Naive thymus-derived CD8-positive, alpha-beta T cell (primary cell): ENCODE measurements at regions not wholly inside any gene's neighbourhood (a gene's known extent, or its start where the extent isn't known, plus 50 kb on each side); places are given as distances from the start of the nearest gene placed in this dataset.
"Not testable (repeated sequence)": the region's sequence is repeated elsewhere in the genome, so short reads cannot be mapped to it uniquely, and the experiment has no call there.

Experiments
- ATAC-seq, 2 donors: fragments of 150-1000 bp; cut with Tn5 transposase in 1 of 2; sonication (Bioruptor Pico), chemical (Tn5 transposase) in 1 of 2; 1 replicate in 1 of 2; 2 replicates in 1 of 2; pipeline ENCODE4 v1.10.0; 2021; ENCODE audit warnings: mild to moderate bottlenecking in 2 of 2, moderate library complexity in 2 of 2
- POLR2A ChIA-PET: fragments of 350-600 bp; sonication (Branson Sonifier 250); formaldehyde crosslinking; loops from one replicate; lab custom pipeline; 2021; ENCODE audit warnings: antibody characterized with exemption; lab: Charles Lee
- DNase-seq, 10 donors: peaks; one replicate each; pipeline versions ENCODE4 v3.0.0 to v3.0.0-alpha.2; 2020 to 2022
- H3K27ac Mint-ChIP-seq, 10 donors: one replicate each; pipeline ENCODE4 v1.8.0; 2020 to 2022; ENCODE audit warnings: mild to moderate bottlenecking in 10 of 10, mixed read lengths in 10 of 10, moderate library complexity in 4 of 10, inconsistent platforms in 1 of 10
- H3K27me3 Mint-ChIP-seq, 5 donors: one replicate each; pipeline ENCODE4 v1.8.0; 2021 to 2022; ENCODE audit warnings: mixed read lengths in 5 of 5
- H3K36me3 Mint-ChIP-seq, 3 donors: one replicate each; pipeline ENCODE4 v1.8.0; 2020 to 2022; ENCODE audit warnings: mixed read lengths in 3 of 3, mild to moderate bottlenecking in 2 of 3, inconsistent platforms in 1 of 3
- H3K4me1 Mint-ChIP-seq, 4 donors: one replicate each; pipeline ENCODE4 v1.8.0; 2021 to 2022; ENCODE audit warnings: mixed read lengths in 4 of 4
- H3K4me3 Mint-ChIP-seq, 10 donors: one replicate each; pipeline ENCODE4 v1.8.0; 2020 to 2022; ENCODE audit warnings: mild to moderate bottlenecking in 10 of 10, mixed read lengths in 10 of 10, moderate library complexity in 6 of 10, inconsistent platforms in 1 of 10
- H3K9me3 Mint-ChIP-seq, 9 donors: one replicate each; pipeline ENCODE4 v1.8.0; 2020 to 2022; ENCODE audit warnings: mixed read lengths in 9 of 9, mild to moderate bottlenecking in 3 of 9, inconsistent platforms in 1 of 9, moderate library complexity in 1 of 9

DNA sequence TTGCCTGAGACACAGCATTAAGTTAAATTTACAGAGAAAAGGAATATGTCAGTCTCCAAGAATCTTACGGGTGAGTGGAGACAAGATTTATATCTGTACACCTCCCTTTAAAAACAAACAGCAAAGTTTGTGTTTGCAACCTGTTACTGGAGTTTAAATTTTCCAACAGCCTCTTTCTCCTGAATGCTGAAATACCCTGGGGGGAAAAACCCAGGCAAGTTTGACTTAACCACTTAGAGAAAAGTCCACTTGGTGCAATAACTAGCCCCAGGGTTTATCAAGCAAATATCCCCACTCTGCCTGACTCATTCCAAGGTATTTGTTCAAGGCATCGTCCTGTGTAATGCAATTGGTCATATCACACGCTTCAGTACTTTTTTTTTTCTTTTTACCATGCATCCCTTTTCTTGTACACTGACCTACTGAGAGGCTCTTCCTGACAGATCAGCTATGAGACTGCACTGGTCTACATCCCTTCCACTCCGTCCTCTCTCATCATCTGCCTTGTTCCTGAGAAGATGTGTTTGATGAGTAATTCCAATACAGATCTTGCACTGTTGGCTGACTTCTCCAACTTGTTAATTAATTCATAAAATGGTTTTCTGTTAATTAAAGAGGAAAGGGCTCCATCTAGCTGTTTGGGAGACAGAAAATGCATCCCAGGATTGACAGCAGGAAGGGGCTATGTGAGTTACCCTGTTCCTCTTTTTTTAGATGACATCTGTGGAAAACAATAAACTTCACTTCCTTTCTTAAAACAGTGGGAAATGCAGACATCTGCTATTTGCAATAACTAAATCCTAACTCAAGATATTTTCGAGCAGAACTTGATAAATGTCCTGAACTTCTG lies 212.5 kb upstream of the IRS2 start:
- Mint-ChIP-seq H3K27me3 (peaks cover 0 to 7% (median 0%) of the 10 kb centered on the region in 5 donors), H3K9me3 (peaks cover 0 to 1% (median 0%) of the 10 kb centered on the region in 9 donors), H3K36me3 (no peaks in the 10 kb centered on the region), H3K27ac (no peak overlapping the region), H3K4me1 (no peaks in the 10 kb centered on the region), H3K4me3 (no peak overlapping the region)
- POLR2A ChIA-PET, result no interaction called here
- DNase-seq (no peak), ATAC-seq (no peak)

DNA sequence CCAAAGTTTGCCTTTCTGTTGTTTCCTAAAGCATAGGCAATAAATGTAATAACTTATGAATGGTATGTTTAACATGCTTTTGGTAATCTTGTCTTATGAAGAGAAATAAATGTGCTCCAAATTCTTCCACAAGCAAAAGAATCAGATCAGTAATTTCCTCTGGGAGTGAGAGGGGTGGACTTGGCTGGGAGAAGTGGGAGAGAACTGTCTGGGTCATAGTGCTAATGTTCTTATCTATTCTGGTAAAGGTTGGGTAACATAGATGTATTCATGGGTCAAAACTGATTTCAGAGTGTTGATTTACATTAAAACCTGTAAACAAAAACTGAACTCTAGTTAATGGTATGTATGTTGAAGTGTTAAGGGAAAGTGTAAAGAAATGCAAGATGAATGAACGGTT lies 211.7 kb upstream of the IRS2 start:
- H3K4me3 Mint-ChIP-seq, result no peak overlapping the region
- POLR2A ChIA-PET, result no interaction called here
- H3K27me3 Mint-ChIP-seq, result peaks cover 0 to 7% (median 0%) of the 10 kb centered on the region in 5 donors
- H3K36me3 Mint-ChIP-seq, result no peaks in the 10 kb centered on the region
- peaks cover 0 to 1% (median 0%) of the 10 kb centered on the region in 9 donors for H3K9me3 Mint-ChIP-seq
- no peak for DNase-seq
- no peak for ATAC-seq
- no peak overlapping the region for H3K27ac Mint-ChIP-seq
- no peaks in the 10 kb centered on the region for H3K4me1 Mint-ChIP-seq

DNA sequence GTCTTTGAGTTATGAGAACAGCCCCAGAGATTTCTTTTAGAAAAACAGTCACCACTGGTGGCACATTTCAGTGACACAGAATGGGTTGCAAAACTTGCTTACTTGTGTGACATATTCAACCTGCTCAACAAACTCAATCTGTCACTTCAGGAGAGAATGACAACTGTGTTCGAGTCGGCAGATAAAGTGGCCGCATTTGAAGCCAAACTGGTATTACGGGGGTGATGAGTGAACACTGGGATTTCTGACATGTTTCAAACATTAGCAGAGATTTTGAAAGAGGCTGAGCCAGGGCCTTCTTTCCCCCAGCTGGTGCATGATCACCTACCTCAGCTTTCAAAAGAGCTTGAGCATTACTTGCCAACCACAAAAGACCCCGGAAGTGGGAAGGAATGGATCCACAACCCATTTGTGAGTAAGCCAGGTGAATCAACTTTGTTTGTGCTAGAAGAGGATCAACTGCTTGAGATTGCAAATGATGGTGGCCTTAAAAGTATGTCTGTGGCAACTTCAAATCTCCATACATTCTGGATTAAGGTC lies 210.7 kb upstream of the IRS2 start:
- H3K4me1 Mint-ChIP-seq, H3K4me3 Mint-ChIP-seq, H3K36me3 Mint-ChIP-seq, ATAC-seq, H3K27ac Mint-ChIP-seq, DNase-seq, POLR2A ChIA-PET, H3K9me3 Mint-ChIP-seq: not testable (repeated sequence)
- peaks cover 0 to 12% (median 0%) of the 10 kb centered on the region in 5 donors for H3K27me3 Mint-ChIP-seq

DNA sequence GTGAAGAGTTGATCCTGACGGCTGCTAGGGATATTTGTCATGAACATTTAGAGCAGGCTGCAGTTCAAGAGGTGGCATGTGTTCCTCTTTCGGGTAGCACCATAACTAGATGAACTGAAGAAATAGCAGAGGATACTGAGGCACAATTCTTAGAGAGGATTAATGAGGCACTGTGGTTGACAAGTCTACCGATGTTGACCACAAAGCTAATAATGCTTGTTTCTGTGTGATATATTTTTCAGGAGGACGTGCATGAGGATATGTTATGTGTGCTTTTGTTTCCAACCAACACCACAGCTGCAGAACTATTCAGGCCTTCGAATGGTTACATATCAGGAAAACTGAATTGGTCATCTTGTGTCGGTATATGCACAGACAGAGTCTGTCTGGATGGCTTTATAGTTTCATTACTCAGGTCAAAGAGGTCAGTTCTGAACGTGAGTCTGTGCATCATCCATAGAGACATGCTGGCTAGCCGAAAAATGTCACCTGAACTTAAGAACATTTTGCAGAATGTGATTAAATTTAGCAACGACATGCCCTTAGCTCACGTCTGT lies 210.1 kb upstream of the IRS2 start:
- H3K9me3 Mint-ChIP-seq, result peaks cover 0 to 1% (median 0%) of the 10 kb centered on the region in 9 donors
- POLR2A ChIA-PET, result no interaction called here
- H3K36me3 Mint-ChIP-seq, result no peaks in the 10 kb centered on the region
- ATAC-seq (no peak), DNase-seq (no peak)
- H3K27me3 Mint-ChIP-seq, result peaks cover 0 to 8% (median 0%) of the 10 kb centered on the region in 5 donors
- no peak overlapping the region for H3K4me3 Mint-ChIP-seq
- H3K27ac Mint-ChIP-seq, result no peak overlapping the region
- H3K4me1 Mint-ChIP-seq, result no peaks in the 10 kb centered on the region

DNA sequence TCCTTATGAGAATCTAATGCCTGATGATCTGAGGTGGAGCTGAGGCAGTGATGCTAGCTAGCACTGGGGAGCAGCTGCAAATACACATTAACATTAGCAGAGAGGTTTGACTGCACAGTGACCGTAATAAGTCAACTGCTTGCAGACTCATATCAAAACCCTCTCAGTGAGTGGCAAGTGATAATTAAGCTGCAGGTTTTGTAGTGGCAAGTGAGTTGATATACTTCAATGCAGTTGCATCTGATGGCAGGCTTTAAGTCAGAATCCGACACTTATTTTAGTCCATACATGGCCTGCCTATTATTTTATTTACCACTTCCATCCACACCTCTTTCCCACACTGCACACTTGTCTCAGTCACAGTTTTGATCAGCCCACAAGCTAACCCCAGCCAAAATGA lies 209.2 kb upstream of the IRS2 start:
- no peak for DNase-seq
- Mint-ChIP-seq H3K4me3 (no peak overlapping the region), H3K4me1 (no peaks in the 10 kb centered on the region), H3K27ac (no peak overlapping the region), H3K9me3 (peaks cover 0 to 5% (median 0%) of the 10 kb centered on the region in 9 donors), H3K27me3 (peaks cover 0 to 6% (median 0%) of the 10 kb centered on the region in 5 donors), H3K36me3 (no peaks in the 10 kb centered on the region)
- POLR2A ChIA-PET, result no interaction called here
- no peak for ATAC-seq

DNA sequence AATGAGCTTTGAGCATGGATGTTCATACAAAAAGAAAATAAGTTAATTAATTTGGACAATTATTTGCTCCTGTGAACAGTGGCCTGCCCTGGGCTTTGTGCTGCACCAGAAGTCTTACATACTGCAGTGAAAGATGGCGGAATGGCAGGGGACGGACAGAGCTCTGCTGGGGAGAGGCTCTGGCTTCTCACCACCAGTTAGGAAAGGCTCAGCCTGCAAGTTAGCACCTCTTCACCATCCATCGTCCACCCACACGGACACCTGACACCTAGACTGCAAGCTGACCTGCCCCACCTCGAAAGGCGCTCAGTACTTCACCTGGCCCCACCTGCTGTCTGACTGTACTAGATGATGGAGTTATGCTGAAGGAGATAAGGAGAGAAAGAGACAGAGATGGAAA lies 203.9 kb upstream of the IRS2 start:
- H3K4me3 Mint-ChIP-seq, result no peak overlapping the region
- no peaks in the 10 kb centered on the region for H3K4me1 Mint-ChIP-seq
- ATAC-seq (no peak), DNase-seq (no peak)
- POLR2A ChIA-PET, result no interaction called here
- peaks cover 0 to 9% (median 0%) of the 10 kb centered on the region in 9 donors for H3K9me3 Mint-ChIP-seq
- H3K27me3 Mint-ChIP-seq, result peaks cover 0 to 17% (median 4%) of the 10 kb centered on the region in 5 donors
- H3K36me3 Mint-ChIP-seq, result no peaks in the 10 kb centered on the region
- no peak overlapping the region for H3K27ac Mint-ChIP-seq

DNA sequence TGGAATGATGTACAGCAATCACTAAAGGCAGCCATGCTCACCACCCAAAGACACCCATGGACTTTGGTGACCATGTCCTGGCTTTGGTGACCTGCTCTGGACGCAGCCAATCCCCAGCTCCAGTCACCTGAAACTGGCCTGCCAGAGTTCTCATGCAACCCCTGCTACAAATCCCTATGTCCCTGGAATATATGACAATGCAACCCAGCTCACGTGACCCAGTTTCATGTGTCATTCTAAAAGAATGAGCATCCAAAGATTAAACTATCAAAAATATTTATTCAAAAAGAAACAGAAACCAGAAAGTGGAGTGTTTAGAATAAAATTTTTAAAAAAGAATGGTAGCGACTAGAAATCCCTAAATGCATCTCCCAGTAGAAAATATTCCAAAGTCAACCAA lies 203.3 kb upstream of the IRS2 start:
- Mint-ChIP-seq H3K27me3 (peaks cover 0 to 17% (median 3%) of the 10 kb centered on the region in 5 donors), H3K9me3 (peaks cover 0 to 9% (median 0%) of the 10 kb centered on the region in 9 donors), H3K4me3 (no peak overlapping the region), H3K36me3 (no peaks in the 10 kb centered on the region), H3K27ac (no peak overlapping the region), H3K4me1 (no peaks in the 10 kb centered on the region)
- POLR2A ChIA-PET, result no interaction called here
- ATAC-seq (no peak), DNase-seq (no peak)

DNA sequence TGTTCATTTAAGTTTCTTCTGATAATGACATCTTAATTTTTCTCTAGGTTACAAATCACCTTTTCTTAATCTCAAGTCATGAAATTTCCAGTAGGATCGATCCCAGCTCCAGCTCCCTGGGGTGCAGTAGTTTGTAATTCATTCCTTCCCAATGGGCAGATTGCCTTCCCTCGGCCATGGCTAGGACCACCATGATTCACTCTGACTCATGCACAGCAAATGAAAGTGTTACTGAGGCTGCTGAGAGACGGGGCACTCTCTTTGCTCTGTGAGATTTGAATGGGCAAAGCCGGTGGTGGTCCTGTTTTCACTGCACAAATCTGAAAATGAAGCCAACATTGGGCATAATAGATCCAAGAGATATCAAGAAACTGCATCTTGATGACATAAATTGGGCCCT lies 202.8 kb upstream of the IRS2 start:
- DNase-seq (no peak), ATAC-seq (no peak)
- Mint-ChIP-seq H3K4me1 (no peaks in the 10 kb centered on the region), H3K36me3 (no peaks in the 10 kb centered on the region), H3K9me3 (peaks cover 0 to 9% (median 0%) of the 10 kb centered on the region in 9 donors), H3K27ac (no peak overlapping the region), H3K27me3 (peaks cover 0 to 17% (median 3%) of the 10 kb centered on the region in 5 donors), H3K4me3 (no peak overlapping the region)
- POLR2A ChIA-PET, result no interaction called here

DNA sequence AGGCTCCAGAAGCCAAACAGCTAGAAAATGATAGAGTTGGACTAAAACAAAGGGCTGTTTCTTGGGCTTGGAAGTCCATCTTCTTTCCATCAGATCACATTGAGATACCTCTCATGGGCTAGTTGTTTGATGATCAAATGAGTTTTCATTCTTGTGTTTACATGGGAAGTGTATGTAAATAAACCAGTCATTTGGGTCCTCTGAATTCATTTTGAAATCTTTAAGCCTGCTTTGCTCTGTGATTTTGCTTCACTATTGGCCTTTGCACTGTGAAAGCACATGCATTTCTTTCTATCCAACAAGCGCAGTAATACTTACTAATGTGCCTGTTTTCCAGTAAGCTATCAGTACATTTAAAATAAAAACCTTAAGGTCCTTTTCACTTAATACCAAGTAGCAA lies 200.5 kb upstream of the IRS2 start:
- Mint-ChIP-seq H3K9me3 (peaks cover 0 to 9% (median 0%) of the 10 kb centered on the region in 9 donors), H3K36me3 (no peaks in the 10 kb centered on the region), H3K27me3 (peaks cover 3 to 21% (median 4%) of the 10 kb centered on the region in 5 donors), H3K27ac (no peak overlapping the region), H3K4me3 (no peak overlapping the region), H3K4me1 (no peaks in the 10 kb centered on the region)
- no peak for DNase-seq
- POLR2A ChIA-PET, result no interaction called here
- ATAC-seq, result no peak

DNA sequence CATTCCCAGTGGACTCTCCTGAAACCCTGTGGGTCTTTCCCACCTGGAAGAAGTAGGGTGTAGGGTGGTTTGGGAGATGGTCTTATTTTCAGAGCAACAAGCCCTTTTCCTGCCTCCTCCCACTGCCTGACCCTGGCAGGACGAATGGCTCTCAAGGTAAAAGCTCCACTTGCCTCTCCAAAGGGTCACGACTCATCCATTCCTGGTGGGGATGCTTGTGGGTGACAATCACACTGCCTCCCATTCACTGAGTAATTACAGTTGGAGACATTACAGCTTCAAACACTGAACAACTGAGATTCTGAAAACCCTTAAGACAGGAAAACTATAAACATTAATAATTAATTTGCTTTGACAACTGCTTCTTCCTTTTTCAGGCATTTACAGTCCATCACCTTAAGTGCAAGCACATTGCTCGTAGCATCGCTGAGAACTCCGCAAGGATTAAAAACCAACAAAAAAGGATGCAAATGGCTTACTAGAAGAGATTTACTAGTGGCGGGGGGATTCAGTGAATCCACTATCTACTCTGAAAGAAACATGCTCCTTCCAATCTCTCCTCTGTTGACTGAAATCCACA lies 199.6 kb upstream of the IRS2 start:
- Mint-ChIP-seq H3K27ac (no peak overlapping the region), H3K36me3 (no peaks in the 10 kb centered on the region), H3K4me3 (no peak overlapping the region), H3K9me3 (peaks cover 0 to 8% (median 0%) of the 10 kb centered on the region in 9 donors), H3K4me1 (no peaks in the 10 kb centered on the region), H3K27me3 (peaks cover 3 to 21% (median 4%) of the 10 kb centered on the region in 5 donors)
- POLR2A ChIA-PET, result no interaction called here
- DNase-seq (no peak), ATAC-seq (no peak)

DNA sequence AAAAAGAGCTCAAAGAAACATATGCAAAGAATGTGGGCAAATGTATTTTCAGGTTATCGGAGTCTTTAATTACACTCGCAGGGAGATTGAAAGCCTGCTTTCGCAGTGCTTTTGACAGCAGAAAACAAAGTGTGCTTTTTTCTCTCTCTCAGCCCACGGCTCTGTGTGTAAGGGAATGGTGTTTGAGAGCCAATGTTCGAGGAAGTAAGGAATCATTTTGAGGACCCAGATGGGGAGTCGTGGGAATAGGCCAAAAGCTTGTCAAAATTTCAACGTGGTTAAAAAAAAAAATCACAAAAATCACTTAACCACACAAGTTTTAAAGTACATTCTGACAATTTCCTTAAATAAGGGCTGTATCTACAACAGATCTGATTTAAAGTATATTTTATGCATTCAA lies 197.1 kb upstream of the IRS2 start:
- Mint-ChIP-seq H3K9me3 (peaks cover 0 to 2% (median 0%) of the 10 kb centered on the region in 9 donors), H3K4me3 (no peak overlapping the region), H3K27me3 (peaks cover 0 to 26% (median 3%) of the 10 kb centered on the region in 5 donors), H3K36me3 (no peaks in the 10 kb centered on the region), H3K27ac (no peak overlapping the region), H3K4me1 (no peaks in the 10 kb centered on the region)
- POLR2A ChIA-PET, result no interaction called here
- DNase-seq (no peak), ATAC-seq (no peak)

DNA sequence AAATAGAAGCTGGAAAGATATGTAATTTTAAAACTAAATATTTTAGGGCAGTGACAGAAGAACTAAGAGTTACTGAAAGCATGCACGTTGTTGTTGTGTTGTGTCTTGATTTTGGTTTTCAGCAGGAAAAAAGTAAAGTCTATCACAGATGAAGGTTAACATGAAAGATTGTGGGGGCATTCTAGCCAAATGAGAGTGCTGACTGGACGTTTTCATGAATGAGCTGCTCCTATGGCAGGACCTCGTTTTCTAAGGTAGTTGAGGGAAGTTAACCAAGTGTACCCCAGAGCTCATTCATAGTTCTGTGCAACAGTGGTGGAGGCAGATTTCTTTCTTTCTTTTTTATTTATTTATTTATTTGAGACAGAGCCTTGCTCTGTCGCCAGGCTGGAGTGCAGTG lies 194.6 kb upstream of the IRS2 start:
- no peak overlapping the region for H3K27ac Mint-ChIP-seq
- H3K36me3 Mint-ChIP-seq, result no peaks in the 10 kb centered on the region
- no peaks in the 10 kb centered on the region for H3K9me3 Mint-ChIP-seq
- no peak overlapping the region for H3K4me3 Mint-ChIP-seq
- DNase-seq (no peak), ATAC-seq (no peak)
- no peaks in the 10 kb centered on the region for H3K4me1 Mint-ChIP-seq
- peaks cover 0 to 19% (median 7%) of the 10 kb centered on the region in 5 donors for H3K27me3 Mint-ChIP-seq
- POLR2A ChIA-PET, result no interaction called here

DNA sequence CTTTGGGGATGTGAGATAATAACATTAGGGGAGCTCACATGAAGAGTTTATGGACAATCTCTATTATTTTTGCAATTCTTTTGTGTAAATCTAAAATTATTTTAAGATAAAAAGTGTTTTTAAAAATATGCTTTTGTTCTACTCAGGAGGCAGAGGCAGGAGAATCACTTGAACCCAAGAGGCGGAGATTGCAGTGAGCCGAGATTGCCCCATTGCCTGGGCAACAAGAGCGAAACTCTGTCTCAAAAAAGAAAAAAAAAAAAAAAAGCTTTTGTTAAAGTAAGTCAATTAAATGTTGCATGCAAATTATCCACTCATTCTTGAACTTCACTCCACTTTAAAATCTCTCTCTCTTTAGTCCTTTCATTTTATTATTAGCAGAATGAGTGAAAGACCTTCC lies 193.3 kb upstream of the IRS2 start:
- H3K36me3 Mint-ChIP-seq, DNase-seq, POLR2A ChIA-PET, H3K4me1 Mint-ChIP-seq, ATAC-seq, H3K27ac Mint-ChIP-seq, H3K9me3 Mint-ChIP-seq, H3K4me3 Mint-ChIP-seq: not testable (repeated sequence)
- peaks cover 0 to 22% (median 8%) of the 10 kb centered on the region in 5 donors for H3K27me3 Mint-ChIP-seq
